ENCODE measurements at regions not wholly inside any gene's neighbourhood (a gene's known extent, or its start where the extent isn't known, plus 50 kb on each side); places are given as distances from the start of the nearest gene placed in this dataset.

GRCh38 chr6:169911264-169912263 is 160.1 kb downstream of the ERMARD start:
- Histone ChIP-seq H3K27ac (ENCODE audit: low read depth, low read length) (no peak overlapping the region), H3K27me3 (ENCODE audit: control insufficient read depth in 1 of 2, insufficient read depth in 2 of 2, low read length in 2 of 2) (no peaks in the 10 kb centered on the region), H3K9me3 (ENCODE audit: control insufficient read depth in 1 of 2, low read length in 2 of 2) (no peaks in the 10 kb centered on the region), H3K4me1 (ENCODE audit: control insufficient read depth in 1 of 2, insufficient read depth in 2 of 2, low read length in 2 of 2) (no peaks in the 10 kb centered on the region), H3K4me3 (ENCODE audit: low read depth in 1 of 2, low read length in 2 of 2) (no peak overlapping the region), H3K36me3 (ENCODE audit: control insufficient read depth in 1 of 2, insufficient read depth in 2 of 2, low read length in 2 of 2) (no peaks in the 10 kb centered on the region), H3K9ac (ENCODE audit: low read depth in 1 of 2, low read length in 2 of 2) (no peak overlapping the region)

DNA sequence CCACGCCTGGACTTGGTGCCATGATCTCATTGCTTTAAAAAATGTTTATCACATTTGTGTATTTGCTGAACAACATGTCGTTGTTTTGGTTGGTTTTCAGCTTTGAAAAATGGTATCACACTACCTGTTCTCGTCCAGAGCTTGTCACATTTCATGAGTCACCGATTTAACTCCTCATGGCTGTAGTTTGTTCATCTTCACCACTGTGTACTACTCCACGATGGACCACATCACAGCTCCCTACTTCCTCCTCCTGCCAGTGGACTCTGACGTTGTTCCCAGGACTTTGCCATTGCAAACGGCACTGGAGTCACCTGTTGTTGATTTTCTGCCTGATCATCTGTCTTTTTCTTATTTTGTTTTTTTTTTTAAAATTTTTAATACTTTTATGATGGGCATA is 157.7 kb downstream of the ERMARD start:
- Histone ChIP-seq H3K4me3 (ENCODE audit: low read depth in 1 of 2, low read length in 2 of 2) (no peak overlapping the region), H3K36me3 (ENCODE audit: control insufficient read depth in 1 of 2, insufficient read depth in 2 of 2, low read length in 2 of 2) (no peaks in the 10 kb centered on the region), H3K27ac (ENCODE audit: low read depth, low read length) (no peak overlapping the region), H3K9me3 (ENCODE audit: control insufficient read depth in 1 of 2, low read length in 2 of 2) (no peaks in the 10 kb centered on the region), H3K27me3 (ENCODE audit: control insufficient read depth in 1 of 2, insufficient read depth in 2 of 2, low read length in 2 of 2) (no peaks in the 10 kb centered on the region), H3K9ac (ENCODE audit: low read depth in 1 of 2, low read length in 2 of 2) (no peak overlapping the region), H3K4me1 (ENCODE audit: control insufficient read depth in 1 of 2, insufficient read depth in 2 of 2, low read length in 2 of 2) (no peaks in the 10 kb centered on the region)

- H3K4me3 ChIP-seq (ENCODE audit: low read depth in 1 of 2, low read length in 2 of 2) = no peak overlapping the region
- H3K9me3 ChIP-seq (ENCODE audit: control insufficient read depth in 1 of 2, low read length in 2 of 2) = no peaks in the 10 kb centered on the region
- no peaks in the 10 kb centered on the region for H3K36me3 ChIP-seq (ENCODE audit: control insufficient read depth in 1 of 2, insufficient read depth in 2 of 2, low read length in 2 of 2)
- H3K27me3 ChIP-seq (ENCODE audit: control insufficient read depth in 1 of 2, insufficient read depth in 2 of 2, low read length in 2 of 2) = no peaks in the 10 kb centered on the region
- H3K9ac ChIP-seq (ENCODE audit: low read depth in 1 of 2, low read length in 2 of 2) = no peak overlapping the region
- H3K4me1 ChIP-seq (ENCODE audit: control insufficient read depth in 1 of 2, insufficient read depth in 2 of 2, low read length in 2 of 2) = no peaks in the 10 kb centered on the region
- no peak overlapping the region for H3K27ac ChIP-seq (ENCODE audit: low read depth, low read length)
Observed at GRCh38 chr6:169908403-169908933, 157.0 kb downstream of the ERMARD start.

- Histone ChIP-seq H3K9ac (ENCODE audit: low read depth in 1 of 2, low read length in 2 of 2) (no peak overlapping the region), H3K27me3 (ENCODE audit: control insufficient read depth in 1 of 2, insufficient read depth in 2 of 2, low read length in 2 of 2) (no peaks in the 10 kb centered on the region), H3K4me1 (ENCODE audit: control insufficient read depth in 1 of 2, insufficient read depth in 2 of 2, low read length in 2 of 2) (no peaks in the 10 kb centered on the region), H3K27ac (ENCODE audit: low read depth, low read length) (no peak overlapping the region), H3K9me3 (ENCODE audit: control insufficient read depth in 1 of 2, low read length in 2 of 2) (no peaks in the 10 kb centered on the region), H3K36me3 (ENCODE audit: control insufficient read depth in 1 of 2, insufficient read depth in 2 of 2, low read length in 2 of 2) (no peaks in the 10 kb centered on the region), H3K4me3 (ENCODE audit: low read depth in 1 of 2, low read length in 2 of 2) (no peak overlapping the region)
Observed at GRCh38 chr6:169907419-169908115, 156.1 kb downstream of the ERMARD start.

GRCh38 chr6:169906688-169907418 is 155.4 kb downstream of the ERMARD start:
- no peak overlapping the region for H3K4me3 ChIP-seq (ENCODE audit: low read depth in 1 of 2, low read length in 2 of 2)
- no peaks in the 10 kb centered on the region for H3K4me1 ChIP-seq (ENCODE audit: control insufficient read depth in 1 of 2, insufficient read depth in 2 of 2, low read length in 2 of 2)
- no peaks in the 10 kb centered on the region for H3K9me3 ChIP-seq (ENCODE audit: control insufficient read depth in 1 of 2, low read length in 2 of 2)
- no peak overlapping the region for H3K27ac ChIP-seq (ENCODE audit: low read depth, low read length)
- no peaks in the 10 kb centered on the region for H3K36me3 ChIP-seq (ENCODE audit: control insufficient read depth in 1 of 2, insufficient read depth in 2 of 2, low read length in 2 of 2)
- no peak overlapping the region for H3K9ac ChIP-seq (ENCODE audit: low read depth in 1 of 2, low read length in 2 of 2)
- no peaks in the 10 kb centered on the region for H3K27me3 ChIP-seq (ENCODE audit: control insufficient read depth in 1 of 2, insufficient read depth in 2 of 2, low read length in 2 of 2)

GRCh38 chr6:169906004-169906687 is 154.7 kb downstream of the ERMARD start:
- Histone ChIP-seq H3K36me3 (ENCODE audit: control insufficient read depth in 1 of 2, insufficient read depth in 2 of 2, low read length in 2 of 2) (no peaks in the 10 kb centered on the region), H3K9me3 (ENCODE audit: control insufficient read depth in 1 of 2, low read length in 2 of 2) (no peaks in the 10 kb centered on the region), H3K27ac (ENCODE audit: low read depth, low read length) (no peak overlapping the region), H3K9ac (ENCODE audit: low read depth in 1 of 2, low read length in 2 of 2) (no peak overlapping the region), H3K4me3 (ENCODE audit: low read depth in 1 of 2, low read length in 2 of 2) (no peak overlapping the region), H3K4me1 (ENCODE audit: control insufficient read depth in 1 of 2, insufficient read depth in 2 of 2, low read length in 2 of 2) (no peaks in the 10 kb centered on the region), H3K27me3 (ENCODE audit: control insufficient read depth in 1 of 2, insufficient read depth in 2 of 2, low read length in 2 of 2) (no peaks in the 10 kb centered on the region)

- Histone ChIP-seq H3K9me3 (ENCODE audit: control insufficient read depth in 1 of 2, low read length in 2 of 2) (no peaks in the 10 kb centered on the region), H3K27ac (ENCODE audit: low read depth, low read length) (no peak overlapping the region), H3K4me1 (ENCODE audit: control insufficient read depth in 1 of 2, insufficient read depth in 2 of 2, low read length in 2 of 2) (no peaks in the 10 kb centered on the region), H3K36me3 (ENCODE audit: control insufficient read depth in 1 of 2, insufficient read depth in 2 of 2, low read length in 2 of 2) (no peaks in the 10 kb centered on the region), H3K9ac (ENCODE audit: low read depth in 1 of 2, low read length in 2 of 2) (no peak overlapping the region), H3K27me3 (ENCODE audit: control insufficient read depth in 1 of 2, insufficient read depth in 2 of 2, low read length in 2 of 2) (no peaks in the 10 kb centered on the region), H3K4me3 (ENCODE audit: low read depth in 1 of 2, low read length in 2 of 2) (no peak overlapping the region)
Observed at GRCh38 chr6:169905041-169905807, 153.8 kb downstream of the ERMARD start.

GRCh38 chr6:169904051-169904922 is 152.9 kb downstream of the ERMARD start:
- H3K36me3 ChIP-seq (ENCODE audit: control insufficient read depth in 1 of 2, insufficient read depth in 2 of 2, low read length in 2 of 2) = no peaks in the 10 kb centered on the region
- no peaks in the 10 kb centered on the region for H3K4me1 ChIP-seq (ENCODE audit: control insufficient read depth in 1 of 2, insufficient read depth in 2 of 2, low read length in 2 of 2)
- H3K9me3 ChIP-seq (ENCODE audit: control insufficient read depth in 1 of 2, low read length in 2 of 2) = no peaks in the 10 kb centered on the region
- H3K27ac ChIP-seq (ENCODE audit: low read depth, low read length) = no peak overlapping the region
- no peak overlapping the region for H3K4me3 ChIP-seq (ENCODE audit: low read depth in 1 of 2, low read length in 2 of 2)
- no peak overlapping the region for H3K9ac ChIP-seq (ENCODE audit: low read depth in 1 of 2, low read length in 2 of 2)
- no peaks in the 10 kb centered on the region for H3K27me3 ChIP-seq (ENCODE audit: control insufficient read depth in 1 of 2, insufficient read depth in 2 of 2, low read length in 2 of 2)

Data from duodenal mucosa (tissue), 2 donors.